CD4-positive, CD25-positive, alpha-beta regulatory T cell (primary cell): ENCODE measurements at regions not wholly inside any gene's neighbourhood (a gene's known extent, or its start where the extent isn't known, plus 50 kb on each side); places are given as distances from the start of the nearest gene placed in this dataset.
"Not testable (repeated sequence)": the region's sequence is repeated elsewhere in the genome, so short reads cannot be mapped to it uniquely, and the experiment has no call there.

ENCODE experiments used
- ATAC-seq, 2 donors: fragments of 150-1000 bp; cut with Tn5 transposase; one replicate each; pipeline ENCODE4 v1.10.0; 2021; ENCODE audit warnings: low read depth in 2 of 2, moderate number of reproducible peaks in 2 of 2, moderate library complexity in 1 of 2
- DNase-seq, 3 donors: peaks; one replicate each; pipeline versions ENCODE4 v3.0.0 to v3.0.0-alpha.2; 2012 to 2022; ENCODE audit warnings: mixed read lengths in 1 of 3
- H3K27ac ChIP-seq: one replicate; pipeline ENCODE4 v1.7.0; 2013; ENCODE audit warnings: mild to moderate bottlenecking, low read length; ENCODE audit not compliant: insufficient read depth, poor library complexity, severe bottlenecking
- H3K27me3 ChIP-seq: one replicate; pipeline ENCODE4 v1.7.0; 2013; ENCODE audit warnings: low read length; ENCODE audit not compliant: control insufficient read depth, insufficient read depth
- H3K36me3 ChIP-seq: one replicate; pipeline ENCODE4 v1.7.0; 2013; ENCODE audit warnings: mild to moderate bottlenecking, low read length, moderate library complexity; ENCODE audit not compliant: control insufficient read depth, insufficient read depth
- H3K4me1 ChIP-seq: 2 replicates; pipeline ENCODE4 v1.7.0; 2013; ENCODE audit warnings: mild to moderate bottlenecking, low read length; ENCODE audit not compliant: insufficient read depth, control insufficient read depth, poor library complexity, severe bottlenecking
- H3K4me3 ChIP-seq: one replicate; pipeline ENCODE4 v1.7.0; 2013; ENCODE audit warnings: low read depth, mild to moderate bottlenecking, low read length, moderate library complexity
- H3K9me3 ChIP-seq, 2 experiments: 1 replicate in 1 of 2; 2 replicates in 1 of 2; pipeline ENCODE4 v1.7.0; 2013; ENCODE audit warnings: low read length in 2 of 2, mild to moderate bottlenecking in 1 of 2, moderate library complexity in 1 of 2; ENCODE audit not compliant: control insufficient read depth in 2 of 2
- H3K27ac Mint-ChIP-seq, 3 donors: one replicate each; pipeline ENCODE4 v1.8.0; 2020 to 2022; ENCODE audit warnings: mild to moderate bottlenecking in 3 of 3, mixed read lengths in 3 of 3, moderate library complexity in 2 of 3
- H3K27me3 Mint-ChIP-seq: one replicate; pipeline ENCODE4 v1.8.0; 2022; ENCODE audit warnings: mild to moderate bottlenecking, mixed read lengths
- H3K36me3 Mint-ChIP-seq: one replicate; pipeline ENCODE4 v1.8.0; 2020; ENCODE audit warnings: mixed read lengths
- H3K4me1 Mint-ChIP-seq, 4 donors: one replicate each; pipeline ENCODE4 v1.8.0; 2020 to 2022; ENCODE audit warnings: mixed read lengths in 4 of 4, mild to moderate bottlenecking in 1 of 4
- H3K4me3 Mint-ChIP-seq, 4 donors: one replicate each; pipeline ENCODE4 v1.8.0; 2020 to 2022; ENCODE audit warnings: mild to moderate bottlenecking in 4 of 4, mixed read lengths in 4 of 4, moderate library complexity in 3 of 4
- H3K9me3 Mint-ChIP-seq, 7 donors: one replicate each; pipeline ENCODE4 v1.8.0; 2020 to 2022; ENCODE audit warnings: mixed read lengths in 7 of 7, mild to moderate bottlenecking in 3 of 7, moderate library complexity in 2 of 7

- H3K4me1 ChIP-seq: no peaks in the 10 kb centered on the region
- Mint-ChIP-seq H3K27ac (no peak overlapping the region), H3K4me1 (no peaks in the 10 kb centered on the region), H3K27me3 (no peaks in the 10 kb centered on the region), H3K36me3 (no peaks in the 10 kb centered on the region), H3K4me3 (no peak overlapping the region), H3K9me3 (peaks cover 0 to 8% (median 6%) of the 10 kb centered on the region in 7 donors)
- no peaks in the 10 kb centered on the region for H3K36me3 ChIP-seq
- no peaks in the 10 kb centered on the region for H3K27me3 ChIP-seq
- H3K4me3 ChIP-seq: no peak overlapping the region
- DNase-seq (no peak), ATAC-seq (no peak)
- H3K9me3 ChIP-seq: peaks cover 0 to 2% of the 10 kb centered on the region in 2 experiments
- no peak overlapping the region for H3K27ac ChIP-seq
Measured at GRCh38 chr7:9507290-9507689, 1073.9 kb downstream of the NXPH1 start.

- Mint-ChIP-seq H3K27ac (no peak overlapping the region), H3K9me3 (peaks cover 0 to 30% (median 9%) of the 10 kb centered on the region in 7 donors), H3K4me3 (no peak overlapping the region), H3K27me3 (no peaks in the 10 kb centered on the region), H3K36me3 (no peaks in the 10 kb centered on the region), H3K4me1 (no peaks in the 10 kb centered on the region)
- H3K4me3 ChIP-seq: no peak overlapping the region
- no peaks in the 10 kb centered on the region for H3K27me3 ChIP-seq
- no peak overlapping the region for H3K27ac ChIP-seq
- DNase-seq: no peak
- peaks cover 0 to 8% of the 10 kb centered on the region in 2 experiments for H3K9me3 ChIP-seq
- no peaks in the 10 kb centered on the region for H3K4me1 ChIP-seq
- ATAC-seq: no peak
- H3K36me3 ChIP-seq: no peaks in the 10 kb centered on the region
Measured at GRCh38 chr7:9516662-9517061, 1083.3 kb downstream of the NXPH1 start.

GRCh38 chr7:9523579-9523978, 1090.2 kb downstream of the NXPH1 start:
- no peaks in the 10 kb centered on the region for H3K27me3 Mint-ChIP-seq
- peaks cover 0 to 20% (median 0%) of the 10 kb centered on the region in 7 donors for H3K9me3 Mint-ChIP-seq
- Histone ChIP-seq H3K9me3 (no peaks in the 10 kb centered on the region), H3K4me3 (no peak overlapping the region), H3K27me3 (no peaks in the 10 kb centered on the region), H3K36me3 (no peaks in the 10 kb centered on the region), H3K4me1 (no peaks in the 10 kb centered on the region), H3K27ac (no peak overlapping the region)
- no peaks in the 10 kb centered on the region for H3K4me1 Mint-ChIP-seq
- DNase-seq (no peak), ATAC-seq (no peak)
- H3K4me3 Mint-ChIP-seq: no peak overlapping the region
- no peak overlapping the region for H3K27ac Mint-ChIP-seq
- no peaks in the 10 kb centered on the region for H3K36me3 Mint-ChIP-seq

GRCh38 chr7:9552431-9552830, 1119.0 kb downstream of the NXPH1 start:
- not testable (repeated sequence) for H3K9me3 ChIP-seq, H3K4me3 ChIP-seq, H3K36me3 ChIP-seq, H3K4me3 Mint-ChIP-seq, H3K4me1 Mint-ChIP-seq, H3K27me3 Mint-ChIP-seq, H3K36me3 Mint-ChIP-seq, ATAC-seq, DNase-seq, H3K27ac Mint-ChIP-seq, H3K27me3 ChIP-seq, H3K27ac ChIP-seq, H3K4me1 ChIP-seq
- peaks cover 2 to 14% (median 9%) of the 10 kb centered on the region in 7 donors for H3K9me3 Mint-ChIP-seq

GRCh38 chr7:9557853-9558252, 1124.4 kb downstream of the NXPH1 start:
- DNase-seq (no peak), ATAC-seq (no peak)
- Histone ChIP-seq H3K4me1 (no peaks in the 10 kb centered on the region), H3K27me3 (no peaks in the 10 kb centered on the region), H3K9me3 (no peaks in the 10 kb centered on the region), H3K4me3 (no peak overlapping the region), H3K27ac (no peak overlapping the region), H3K36me3 (no peaks in the 10 kb centered on the region)
- H3K36me3 Mint-ChIP-seq: no peaks in the 10 kb centered on the region
- no peak overlapping the region for H3K4me3 Mint-ChIP-seq
- H3K27ac Mint-ChIP-seq: no peak overlapping the region
- H3K9me3 Mint-ChIP-seq: peaks cover 0 to 10% (median 5%) of the 10 kb centered on the region in 7 donors
- no peaks in the 10 kb centered on the region for H3K4me1 Mint-ChIP-seq
- H3K27me3 Mint-ChIP-seq: no peaks in the 10 kb centered on the region

GRCh38 chr7:9575716-9576115, 1142.3 kb downstream of the NXPH1 start:
- Mint-ChIP-seq H3K36me3 (no peaks in the 10 kb centered on the region), H3K4me3 (no peak overlapping the region), H3K4me1 (no peaks in the 10 kb centered on the region), H3K9me3 (peaks cover 0 to 11% (median 3%) of the 10 kb centered on the region in 7 donors), H3K27ac (no peak overlapping the region), H3K27me3 (no peaks in the 10 kb centered on the region)
- DNase-seq (no peak), ATAC-seq (no peak)
- no peak overlapping the region for H3K4me3 ChIP-seq
- no peaks in the 10 kb centered on the region for H3K27me3 ChIP-seq
- H3K4me1 ChIP-seq: no peaks in the 10 kb centered on the region
- no peaks in the 10 kb centered on the region for H3K9me3 ChIP-seq
- H3K27ac ChIP-seq: no peak overlapping the region
- H3K36me3 ChIP-seq: no peaks in the 10 kb centered on the region

- Histone ChIP-seq H3K4me1 (no peaks in the 10 kb centered on the region), H3K27ac (no peak overlapping the region), H3K4me3 (no peak overlapping the region), H3K9me3 (no peaks in the 10 kb centered on the region), H3K36me3 (no peaks in the 10 kb centered on the region), H3K27me3 (no peaks in the 10 kb centered on the region)
- Mint-ChIP-seq H3K36me3 (no peaks in the 10 kb centered on the region), H3K27ac (no peak overlapping the region), H3K4me1 (no peaks in the 10 kb centered on the region), H3K4me3 (no peak overlapping the region), H3K27me3 (no peaks in the 10 kb centered on the region), H3K9me3 (peaks cover 0 to 6% (median 4%) of the 10 kb centered on the region in 7 donors)
- no peak for DNase-seq
- ATAC-seq: no peak
Measured at GRCh38 chr7:9582824-9583223, 1149.4 kb downstream of the NXPH1 start.

- Mint-ChIP-seq H3K9me3 (peaks cover 4 to 14% (median 9%) of the 10 kb centered on the region in 7 donors), H3K27ac (no peak overlapping the region), H3K4me3 (no peak overlapping the region), H3K27me3 (no peaks in the 10 kb centered on the region), H3K4me1 (no peaks in the 10 kb centered on the region), H3K36me3 (no peaks in the 10 kb centered on the region)
- H3K4me3 ChIP-seq: no peak overlapping the region
- H3K27ac ChIP-seq: no peak overlapping the region
- H3K4me1 ChIP-seq: no peaks in the 10 kb centered on the region
- H3K27me3 ChIP-seq: no peaks in the 10 kb centered on the region
- DNase-seq (no peak), ATAC-seq (no peak)
- no peaks in the 10 kb centered on the region for H3K36me3 ChIP-seq
- no peaks in the 10 kb centered on the region for H3K9me3 ChIP-seq
Measured at GRCh38 chr7:9598411-9598810, 1165.0 kb downstream of the NXPH1 start.
